ENCODE measurements at regions not wholly inside any gene's neighbourhood (a gene's known extent, or its start where the extent isn't known, plus 50 kb on each side); places are given as distances from the start of the nearest gene placed in this dataset.

GRCh38 chr1:106677721-106678120 lies 378.8 kb upstream of the PRMT6 start:
- no peak for TF ChIP-seq EZH2 (IDR thresholded peaks at IDR 0.05)
- TF ChIP-seq CTCF (IDR thresholded peaks at IDR 0.05), result no peak
